ENCODE measurements at regions not wholly inside any gene's neighbourhood (a gene's known extent, or its start where the extent isn't known, plus 50 kb on each side); places are given as distances from the start of the nearest gene placed in this dataset.

- no peak for TF ChIP-seq NRF1 (conservative IDR thresholded peaks at IDR 0.05 in 1 of 2, IDR thresholded peaks at IDR 0.05 in 1 of 2)
- no peak for TF ChIP-seq L3MBTL2 (IDR thresholded peaks at IDR 0.05)
- TF ChIP-seq BRF1 (IDR thresholded peaks at IDR 0.05; ENCODE audit: borderline replicate concordance, extremely low read depth, insufficient read length) = no peak
- TF ChIP-seq HMGN3 (IDR thresholded peaks at IDR 0.05; ENCODE audit: borderline replicate concordance, extremely low read depth, insufficient read length, low read depth, low read length) = no peak
Measured at GRCh38 chr14:71737760-71738159, 194.5 kb upstream of the RGS6 start (continued).

GRCh38 chr14:71739273-71739990 lies 192.8 kb upstream of the RGS6 start:
- no peak overlapping the region for H2AFZ ChIP-seq (ENCODE audit: low read depth, low read length)
- ChIA-PET CTCF (ENCODE audit: low intra/inter-chr PET ratio) (no interaction called here), POLR2A (interaction anchor here (0.6 kb wide), 2 partner anchors 9 to 14 kb away, joined by 4 to 5 read pairs; no protein-coding TSS in a partner anchor)
- intact Hi-C loops (cut with micrococcal nuclease) (no loop called here), in situ Hi-C loops (cut with MboI) (no loop called here)
- H3K27ac ChIP-seq (ENCODE audit: extremely low read depth, low read depth, low read length) = no peak overlapping the region
- no peaks in the 10 kb centered on the region for H3K9me3 ChIP-seq (replicated peaks; ENCODE audit: control insufficient read depth, insufficient read depth, low read depth, low read length)
- 76% methylated on average over 5 of the region's 5 CpGs for WGBS (ENCODE audit: insufficient coverage, low coverage, missing lambda C conversion rate)
- no peak overlapping the region for H3K4me3 ChIP-seq
- no peak overlapping the region for H3K9ac ChIP-seq (ENCODE audit: insufficient read depth in 1 of 2, low read depth in 2 of 2, low read length in 2 of 2)
- H3K4me2 ChIP-seq (ENCODE audit: insufficient read depth, low read length) = no peak overlapping the region
- no peaks in the 10 kb centered on the region for H3K27me3 ChIP-seq (ENCODE audit: control insufficient read depth in 2 of 2, insufficient read depth in 2 of 2, low read length in 2 of 2)
- BruUV-seq (replicated peaks) = no TSS peak
- no peaks in the 10 kb centered on the region for H3K79me2 ChIP-seq (ENCODE audit: control insufficient read depth, insufficient read depth, low read length)
- TF ChIP-seq CREM (IDR thresholded peaks at IDR 0.05; ENCODE audit: low read depth) (peak; percentile 34; the same call in 1 of the 2 replicates), SRSF1 (IDR thresholded peaks at IDR 0.05; ENCODE audit: low read depth, low read length) (no peak), GABPA (tag; conservative IDR thresholded peaks at IDR 0.05; ENCODE audit: low read depth) (0 out of 2 replicates have a peak, but pooled peaks have one; percentile 23), HNRNPH1 (optimal IDR thresholded peaks at IDR 0.05; ENCODE audit: low read depth, low read length) (no peak), RBM17 (IDR thresholded peaks at IDR 0.05; ENCODE audit: borderline replicate concordance, low read depth, low read length) (no peak), TEAD2 (tag; IDR thresholded peaks at IDR 0.05) (no peak), NFXL1 (CRISPR knock-in tag; IDR thresholded peaks at IDR 0.05) (no peak), ZNF518B (CRISPR knock-in tag; IDR thresholded peaks at IDR 0.05) (no peak), ADNP (tag; IDR thresholded peaks at IDR 0.05) (no peak)
- H3K4me1 ChIP-seq (replicated peaks in 1 of 2; ENCODE audit: control insufficient read depth in 2 of 2, insufficient read depth in 2 of 2, low read length in 2 of 2) = no peaks in the 10 kb centered on the region; a peak in 1 of 5 replicates
- H4K20me1 ChIP-seq (replicated peaks; ENCODE audit: control insufficient read depth, insufficient read depth, low read length) = no peaks in the 10 kb centered on the region
- no peak for FAIRE-seq
- ATAC-seq = peak; percentile 50; the same call in 2 of the 3 replicates
- DNase-seq (ENCODE audit: extremely low read depth in 1 of 4, low spot score in 3 of 4) = peak in 1 of 4 experiments; percentile 12
- H3K9me1 ChIP-seq (ENCODE audit: control insufficient read depth, insufficient read depth, low read length) = no peaks in the 10 kb centered on the region
- no peaks in the 10 kb centered on the region for H3K36me3 ChIP-seq (ENCODE audit: control insufficient read depth, insufficient read depth, low read length)

Data from K562 (cell line).